Fibroblast of skin of back (primary cell): ENCODE measurements at regions not wholly inside any gene's neighbourhood (a gene's known extent, or its start where the extent isn't known, plus 50 kb on each side); places are given as distances from the start of the nearest gene placed in this dataset.
"Not testable (repeated sequence)": the region's sequence is repeated elsewhere in the genome, so short reads cannot be mapped to it uniquely, and the experiment has no call there.

Experiments used
- DNase-seq: peaks from one replicate; pipeline ENCODE4 v3.0.0-alpha.2; 2013

GRCh38 chr7:80018941-80019808, 115.5 kb upstream of the GNAI1 start:
- DNase-seq = peak; percentile 50

- no peak for DNase-seq
These were observed 117.4 kb upstream of the GNAI1 start for GRCh38 chr7:80017101-80017698.

- peak; percentile 56 for DNase-seq
These were observed 120.1 kb upstream of the GNAI1 start for GRCh38 chr7:80014511-80014910.

- no peak for DNase-seq
These were observed 126.6 kb upstream of the GNAI1 start for GRCh38 chr7:80008039-80008438.

GRCh38 chr7:80002865-80003264, 131.8 kb upstream of the GNAI1 start:
- peak; percentile 19 for DNase-seq

GRCh38 chr7:79998363-79998762, 136.3 kb upstream of the GNAI1 start:
- DNase-seq = peak; percentile 57

- DNase-seq = no peak
These were observed 137.3 kb upstream of the GNAI1 start for GRCh38 chr7:79997345-79997744.

- DNase-seq = not testable (repeated sequence)
These were observed 138.9 kb upstream of the GNAI1 start for GRCh38 chr7:79995741-79996140.

- DNase-seq = peak; percentile 81
These were observed 146.0 kb upstream of the GNAI1 start for GRCh38 chr7:79988653-79989052.

GRCh38 chr7:79984210-79984609, 150.4 kb upstream of the GNAI1 start:
- DNase-seq = peak; percentile 66

- peak; percentile 69 for DNase-seq
These were observed 152.4 kb upstream of the GNAI1 start for GRCh38 chr7:79982141-79982770.

GRCh38 chr7:79980376-79980775, 154.3 kb upstream of the GNAI1 start:
- no peak for DNase-seq

- DNase-seq = peak; percentile 22
These were observed 155.2 kb upstream of the GNAI1 start for GRCh38 chr7:79979437-79979836.

- no peak for DNase-seq
These were observed 157.2 kb upstream of the GNAI1 start for GRCh38 chr7:79977481-79977880.

- not testable (repeated sequence) for DNase-seq
These were observed 158.0 kb upstream of the GNAI1 start for GRCh38 chr7:79976711-79977020.

- not testable (repeated sequence) for DNase-seq
These were observed 158.5 kb upstream of the GNAI1 start for GRCh38 chr7:79975986-79976710.

GRCh38 chr7:79973455-79973854, 161.2 kb upstream of the GNAI1 start:
- no peak for DNase-seq

- no peak for DNase-seq
These were observed 163.6 kb upstream of the GNAI1 start for GRCh38 chr7:79971058-79971457.

- no peak for DNase-seq
These were observed 165.7 kb upstream of the GNAI1 start for GRCh38 chr7:79968894-79969293.

- DNase-seq = no peak
These were observed 166.5 kb upstream of the GNAI1 start for GRCh38 chr7:79968077-79968648.

- no peak for DNase-seq
These were observed 168.7 kb upstream of the GNAI1 start for GRCh38 chr7:79965946-79966345.

- DNase-seq = no peak
These were observed 170.2 kb upstream of the GNAI1 start for GRCh38 chr7:79964463-79964862.

- DNase-seq = no peak
These were observed 181.5 kb upstream of the GNAI1 start for GRCh38 chr7:79953130-79953529.
